Astrocyte of the cerebellum (primary cell): ENCODE measurements at regions not wholly inside any gene's neighbourhood (a gene's known extent, or its start where the extent isn't known, plus 50 kb on each side); places are given as distances from the start of the nearest gene placed in this dataset.
"Not testable (repeated sequence)": the region's sequence is repeated elsewhere in the genome, so short reads cannot be mapped to it uniquely, and the experiment has no call there.

Experiments used
- DNase-seq: peaks from one replicate; pipeline ENCODE4 v3.0.0-alpha.2; 2011; ENCODE audit warnings: low read depth
- H3K4me3 ChIP-seq: 2 replicates; pipeline ENCODE4 v1.5.1; 2011; ENCODE audit warnings: mild to moderate bottlenecking, low read depth, low read length, moderate library complexity
- in situ Hi-C: cut with HindIII; loops from 2 replicates; pipeline ENCODE4 v1.10.0; 2017; ENCODE audit warnings: low sequenced_read_pairs
- TF ChIP-seq, protein P1 (sequence below): IDR thresholded peaks from 2 replicates; pipeline ENCODE4 v1.5.1; 2012; ENCODE audit warnings: low read length, low read depth, moderate library complexity, mild to moderate bottlenecking; ENCODE audit errors: missing control alignments

DNA sequence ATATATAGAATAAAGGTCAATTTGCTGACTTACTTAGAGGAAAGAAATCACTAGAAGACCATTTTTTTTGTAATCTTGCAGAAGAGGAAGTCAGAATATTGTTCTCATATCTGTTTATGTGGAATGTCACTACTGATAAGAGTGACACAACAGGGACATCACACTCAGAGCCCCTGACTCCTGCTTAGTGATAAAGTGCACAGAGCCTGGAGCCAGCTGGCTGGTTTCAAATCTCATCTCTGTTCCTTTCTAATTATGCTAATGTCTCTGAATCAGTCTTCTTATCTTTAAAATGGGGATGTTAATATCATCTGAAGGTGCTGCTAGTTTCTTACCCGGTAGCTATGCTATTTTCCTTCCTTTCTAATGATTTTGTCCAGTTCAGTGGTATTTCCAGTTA lies 58.6 kb upstream of the LIFR start:
- H3K4me3 ChIP-seq = no peak overlapping the region
- in situ Hi-C loops = no loop called here
- no peak for DNase-seq
- TF ChIP-seq, protein P1, sequence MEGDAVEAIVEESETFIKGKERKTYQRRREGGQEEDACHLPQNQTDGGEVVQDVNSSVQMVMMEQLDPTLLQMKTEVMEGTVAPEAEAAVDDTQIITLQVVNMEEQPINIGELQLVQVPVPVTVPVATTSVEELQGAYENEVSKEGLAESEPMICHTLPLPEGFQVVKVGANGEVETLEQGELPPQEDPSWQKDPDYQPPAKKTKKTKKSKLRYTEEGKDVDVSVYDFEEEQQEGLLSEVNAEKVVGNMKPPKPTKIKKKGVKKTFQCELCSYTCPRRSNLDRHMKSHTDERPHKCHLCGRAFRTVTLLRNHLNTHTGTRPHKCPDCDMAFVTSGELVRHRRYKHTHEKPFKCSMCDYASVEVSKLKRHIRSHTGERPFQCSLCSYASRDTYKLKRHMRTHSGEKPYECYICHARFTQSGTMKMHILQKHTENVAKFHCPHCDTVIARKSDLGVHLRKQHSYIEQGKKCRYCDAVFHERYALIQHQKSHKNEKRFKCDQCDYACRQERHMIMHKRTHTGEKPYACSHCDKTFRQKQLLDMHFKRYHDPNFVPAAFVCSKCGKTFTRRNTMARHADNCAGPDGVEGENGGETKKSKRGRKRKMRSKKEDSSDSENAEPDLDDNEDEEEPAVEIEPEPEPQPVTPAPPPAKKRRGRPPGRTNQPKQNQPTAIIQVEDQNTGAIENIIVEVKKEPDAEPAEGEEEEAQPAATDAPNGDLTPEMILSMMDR = no peak

DNA sequence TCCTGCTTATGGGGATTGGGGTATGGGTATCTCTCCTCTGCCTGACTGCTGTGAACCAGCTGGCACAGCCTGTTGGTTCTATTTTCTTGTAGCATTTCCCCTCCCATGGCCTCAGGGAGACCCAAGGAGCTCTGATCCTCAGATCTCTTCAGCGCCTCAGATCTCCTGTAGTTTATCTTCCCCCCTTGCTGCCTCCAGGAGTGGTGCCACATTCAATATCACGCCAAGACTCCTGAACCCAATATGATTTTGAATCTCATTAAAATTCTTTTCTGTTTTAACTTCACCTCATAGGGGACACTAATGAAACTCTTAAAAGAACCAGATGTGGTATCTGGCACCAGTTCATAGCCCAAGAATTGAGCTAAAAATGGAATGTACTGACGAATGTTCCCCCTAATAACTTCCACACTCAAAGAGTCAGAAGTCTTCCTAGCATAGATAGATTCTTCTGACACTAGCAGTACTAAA lies 59.6 kb upstream of the LIFR start:
- DNase-seq = peak; percentile 72
- H3K4me3 ChIP-seq = no peak overlapping the region
- in situ Hi-C loops = no loop called here
- TF ChIP-seq, protein P1 = no peak

DNA sequence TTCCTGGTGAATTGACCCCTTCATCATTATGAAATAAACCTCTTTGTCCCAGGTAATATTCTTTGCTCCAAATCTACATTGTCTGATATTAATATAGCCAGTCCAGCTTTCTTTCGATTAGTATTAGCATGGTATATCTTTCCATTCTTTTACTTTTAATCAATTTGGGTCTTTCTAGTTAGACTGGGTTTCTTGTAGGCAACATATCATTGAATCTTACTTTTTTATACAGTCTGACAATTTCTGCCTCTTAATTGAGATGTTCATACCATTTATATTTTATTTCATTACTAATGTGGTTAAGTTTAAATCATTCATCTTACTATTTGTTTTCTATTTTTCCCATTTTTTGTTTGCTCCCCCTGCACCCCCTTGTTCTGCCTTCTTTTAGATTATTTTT lies 61.7 kb upstream of the LIFR start:
- DNase-seq = no peak
- no peak overlapping the region for H3K4me3 ChIP-seq
- TF ChIP-seq, protein P1 = no peak
- in situ Hi-C loops = no loop called here

DNA sequence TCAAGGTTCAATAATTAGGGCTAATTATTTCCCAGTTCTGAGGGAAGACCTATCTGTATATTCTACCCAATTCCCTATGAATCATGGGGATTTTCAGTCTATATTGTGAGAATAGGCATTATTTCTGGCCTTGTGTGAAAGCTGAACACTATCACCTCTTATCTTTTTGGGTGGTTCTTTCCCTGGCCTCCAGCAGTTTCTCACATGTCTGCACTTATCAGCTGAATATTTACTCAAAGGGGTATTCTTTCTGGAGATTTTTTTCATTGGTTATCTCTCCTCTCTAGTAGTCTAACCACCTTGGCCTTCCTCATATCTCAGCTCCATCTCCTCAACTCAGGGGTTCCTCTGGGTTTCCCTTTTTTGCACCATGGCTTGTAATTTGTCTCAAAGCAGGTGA lies 64.9 kb upstream of the LIFR start:
- in situ Hi-C loops = no loop called here
- TF ChIP-seq, protein P1 = no peak
- no peak overlapping the region for H3K4me3 ChIP-seq
- no peak for DNase-seq

GRCh38 chr5:38621840-38622437 lies 65.5 kb upstream of the LIFR start:
- no peak for DNase-seq
- in situ Hi-C loops = no loop called here

DNA sequence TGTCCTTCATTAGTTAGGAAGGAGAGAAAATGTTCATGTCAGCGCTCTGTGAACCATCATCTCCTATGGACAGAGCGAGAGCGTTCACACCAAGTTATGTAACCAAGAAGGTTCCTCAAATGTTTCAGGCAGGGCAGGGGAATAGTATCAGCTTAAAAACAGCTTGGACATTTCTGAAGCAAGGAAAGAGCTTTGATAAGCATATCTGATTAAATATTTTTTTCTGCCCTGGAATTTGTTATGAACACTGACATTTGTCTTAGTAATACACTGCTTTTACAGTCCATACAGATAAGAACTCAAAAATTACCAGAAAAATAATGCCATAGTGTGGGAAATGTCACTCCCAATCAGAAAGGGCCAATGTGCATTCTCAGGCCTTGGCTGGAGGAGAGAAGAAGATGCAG lies 66.3 kb upstream of the LIFR start:
- in situ Hi-C loops = no loop called here
- H3K4me3 ChIP-seq = no peak overlapping the region
- DNase-seq = no peak
- TF ChIP-seq, protein P1 = no peak

More at GRCh38 chr5:38621840-38622437, 65.5 kb upstream of the LIFR start:
- TF ChIP-seq, protein P1 = no peak
- H3K4me3 ChIP-seq = no peak overlapping the region

GRCh38 chr5:38624541-38624940 lies 68.1 kb upstream of the LIFR start:
- in situ Hi-C loops, H3K4me3 ChIP-seq: not testable (repeated sequence)

DNA sequence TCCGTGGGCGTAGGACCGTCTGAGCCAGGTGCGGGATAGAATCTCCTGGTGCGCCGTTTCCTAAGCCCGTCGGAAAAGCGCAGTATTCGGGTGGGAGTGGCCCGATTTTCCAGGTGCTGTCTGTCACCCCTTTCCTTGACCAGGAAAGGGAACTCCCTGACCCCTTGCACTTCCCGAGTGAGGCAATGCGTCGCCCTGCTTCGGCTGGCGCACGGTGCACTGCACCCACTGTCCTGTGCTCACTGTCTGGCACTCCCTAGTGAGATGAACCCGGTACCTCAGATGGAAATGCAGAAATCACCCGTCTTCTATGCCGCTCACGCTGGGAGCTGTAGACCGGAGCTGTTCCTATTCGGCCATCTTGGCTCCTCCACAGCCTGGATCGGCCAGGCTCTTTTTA lies 74.9 kb upstream of the LIFR start:
- in situ Hi-C loops = not testable (repeated sequence)

More at GRCh38 chr5:38624541-38624940, 68.1 kb upstream of the LIFR start:
- not testable (repeated sequence) for DNase-seq

More for the DNA sequence above, 74.9 kb upstream of the LIFR start:
- DNase-seq, H3K4me3 ChIP-seq: not testable (repeated sequence)
